ENCODE measurements at regions not wholly inside any gene's neighbourhood (a gene's known extent, or its start where the extent isn't known, plus 50 kb on each side); places are given as distances from the start of the nearest gene placed in this dataset.

- ATAC-seq: no peak
Observed at GRCh38 chr17:13352747-13353415, 248.8 kb downstream of the HS3ST3A1 start.

- no peak for ATAC-seq
Observed at GRCh38 chr17:13351046-13351445, 250.7 kb downstream of the HS3ST3A1 start.

GRCh38 chr17:13350466-13350865 is 251.3 kb downstream of the HS3ST3A1 start:
- ATAC-seq: no peak

GRCh38 chr17:13346996-13347762 is 254.6 kb downstream of the HS3ST3A1 start:
- peak; percentile 89 for ATAC-seq

GRCh38 chr17:13346592-13346991 is 255.1 kb downstream of the HS3ST3A1 start:
- ATAC-seq: no peak

GRCh38 chr17:13346081-13346533 is 255.6 kb downstream of the HS3ST3A1 start:
- peak; percentile 41 for ATAC-seq

- no peak for ATAC-seq
Observed at GRCh38 chr17:13338421-13338820, 263.3 kb downstream of the HS3ST3A1 start.

- ATAC-seq: no peak
Observed at GRCh38 chr17:13337864-13338371, 263.8 kb downstream of the HS3ST3A1 start.

GRCh38 chr17:13337151-13337550 is 264.6 kb downstream of the HS3ST3A1 start:
- ATAC-seq: no peak

GRCh38 chr17:13334374-13334773 is 267.4 kb downstream of the HS3ST3A1 start:
- ATAC-seq: no peak

GRCh38 chr17:13333661-13334060 is 268.1 kb downstream of the HS3ST3A1 start:
- no peak for ATAC-seq

- ATAC-seq: no peak
Observed at GRCh38 chr17:13332207-13332606, 269.5 kb downstream of the HS3ST3A1 start.

- no peak for ATAC-seq
Observed at GRCh38 chr17:13329421-13329820, 272.3 kb downstream of the HS3ST3A1 start.

- ATAC-seq: no peak
Observed at GRCh38 chr17:13323990-13324389, 277.7 kb downstream of the HS3ST3A1 start.

- peak; percentile 48 for ATAC-seq
Observed at GRCh38 chr17:13321951-13322701, 279.6 kb downstream of the HS3ST3A1 start.

- ATAC-seq: no peak
Observed at GRCh38 chr17:13320046-13320785, 281.5 kb downstream of the HS3ST3A1 start.

- no peak for ATAC-seq
Observed at GRCh38 chr17:13316657-13317056, 285.1 kb downstream of the HS3ST3A1 start.

GRCh38 chr17:13311306-13311705 is 290.4 kb downstream of the HS3ST3A1 start:
- no peak for ATAC-seq

- ATAC-seq: no peak
Observed at GRCh38 chr17:13310858-13311257, 290.9 kb downstream of the HS3ST3A1 start.

- ATAC-seq: peak; percentile 53
Observed at GRCh38 chr17:13306310-13306962, 288.6 kb upstream of the ELAC2 start.

- ATAC-seq: no peak
Observed at GRCh38 chr17:13302983-13303382, 285.2 kb upstream of the ELAC2 start.

GRCh38 chr17:13302419-13302818 is 284.6 kb upstream of the ELAC2 start:
- no peak for ATAC-seq

Measured in esophagus mucosa (tissue), 1 donor.